IPS DF 4.7 (cell line): ENCODE measurements at regions not wholly inside any gene's neighbourhood (a gene's known extent, or its start where the extent isn't known, plus 50 kb on each side); places are given as distances from the start of the nearest gene placed in this dataset.

ENCODE experiments used
- DNase-seq: peaks from one replicate; pipeline ENCODE4 v3.0.0-alpha.2; 2013; ENCODE audit warnings: low spot score; ENCODE audit errors: extremely low read depth

GRCh38 chr20:10770753-10771152 is 97.0 kb upstream of the JAG1 start:
- DNase-seq, result no peak

GRCh38 chr20:10771435-10772140 is 97.8 kb upstream of the JAG1 start:
- DNase-seq, result no peak

DNA sequence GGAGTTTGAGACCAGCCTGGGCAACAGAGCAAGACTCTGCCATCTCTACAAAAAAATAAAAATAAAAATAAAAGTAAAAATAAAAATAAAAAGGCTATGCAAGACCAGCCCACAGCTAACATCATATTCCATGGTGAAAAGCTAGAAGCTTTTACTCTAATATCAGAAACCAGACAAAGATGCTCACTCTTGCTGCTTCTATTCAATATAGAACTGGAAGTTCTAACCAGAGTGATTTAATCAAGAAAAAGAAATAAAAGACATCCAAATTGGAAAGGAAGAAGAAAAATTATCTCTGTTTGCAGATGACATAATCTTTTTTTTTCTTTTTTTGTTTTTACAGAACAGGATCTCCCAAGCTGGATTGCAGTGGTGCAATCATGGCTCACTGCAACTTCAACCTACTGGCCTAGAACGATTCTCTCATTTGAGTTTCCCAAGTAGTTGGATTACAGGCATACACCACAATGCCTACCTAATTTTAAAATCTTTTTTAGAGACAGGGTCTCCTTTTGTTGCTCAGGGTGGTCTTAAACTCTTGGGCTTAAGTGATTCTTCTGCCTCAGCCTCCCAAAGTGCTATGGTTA is 100.7 kb upstream of the JAG1 start:
- no peak for DNase-seq

DNA sequence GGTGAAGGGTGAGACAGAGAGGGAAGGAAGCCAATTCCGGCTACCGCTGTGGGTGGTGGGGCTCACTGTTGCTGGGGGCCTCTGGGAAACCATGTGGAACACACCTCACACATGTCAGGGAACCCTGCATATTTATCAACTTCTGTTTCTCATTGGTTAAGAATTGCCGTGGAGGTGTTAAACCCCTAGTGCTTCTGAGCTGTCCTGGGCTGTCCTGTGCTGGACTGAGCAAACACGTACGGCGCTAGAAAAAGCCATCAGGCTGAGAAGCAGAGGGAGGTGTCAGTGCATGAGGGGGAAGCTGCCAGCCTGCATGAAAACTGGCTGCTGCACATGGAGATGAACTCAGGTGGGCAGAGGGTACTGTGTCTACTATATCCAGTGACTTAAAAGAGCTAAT is 103.9 kb upstream of the JAG1 start:
- no peak for DNase-seq

GRCh38 chr20:10779911-10780310 is 106.1 kb upstream of the JAG1 start:
- DNase-seq, result no peak

DNA sequence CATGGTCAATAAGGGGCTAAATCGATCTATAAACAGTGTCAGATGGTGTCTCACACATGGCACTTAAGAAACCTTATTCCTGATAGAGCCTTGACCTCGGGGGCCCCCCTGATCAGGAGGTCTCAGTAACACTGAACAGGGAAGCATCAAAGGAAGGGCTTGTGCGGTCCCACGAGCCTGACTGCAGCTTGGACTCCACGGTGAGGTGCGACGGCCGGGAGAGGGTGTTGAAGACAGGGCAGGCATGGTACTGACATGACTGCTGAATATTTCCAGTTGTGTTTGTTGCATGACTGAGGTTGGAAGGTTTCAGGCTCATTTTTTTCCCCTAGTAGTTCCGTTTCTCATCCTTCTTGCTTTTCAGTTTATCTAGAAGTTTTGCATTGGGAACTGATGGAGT is 107.1 kb upstream of the JAG1 start:
- no peak for DNase-seq

DNA sequence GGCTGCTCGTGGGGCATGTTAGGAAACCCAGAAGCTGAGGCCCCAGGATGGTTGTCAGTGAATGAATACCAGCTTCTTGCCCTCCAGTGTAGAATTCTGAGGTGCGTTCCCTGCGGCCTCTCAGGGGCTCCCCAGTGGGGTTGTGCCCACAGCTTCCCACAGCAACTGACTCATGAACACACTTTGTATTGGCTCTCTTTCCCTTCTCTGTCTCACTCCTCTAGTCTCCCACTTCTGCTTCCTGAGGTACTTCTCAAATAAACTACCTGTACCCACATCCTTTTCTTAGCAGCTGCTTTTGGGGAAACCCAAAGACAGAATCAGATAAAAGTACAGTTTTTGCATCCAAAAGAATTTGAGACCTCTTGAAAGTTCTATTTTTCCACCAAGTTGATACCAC is 107.7 kb upstream of the JAG1 start:
- no peak for DNase-seq

DNA sequence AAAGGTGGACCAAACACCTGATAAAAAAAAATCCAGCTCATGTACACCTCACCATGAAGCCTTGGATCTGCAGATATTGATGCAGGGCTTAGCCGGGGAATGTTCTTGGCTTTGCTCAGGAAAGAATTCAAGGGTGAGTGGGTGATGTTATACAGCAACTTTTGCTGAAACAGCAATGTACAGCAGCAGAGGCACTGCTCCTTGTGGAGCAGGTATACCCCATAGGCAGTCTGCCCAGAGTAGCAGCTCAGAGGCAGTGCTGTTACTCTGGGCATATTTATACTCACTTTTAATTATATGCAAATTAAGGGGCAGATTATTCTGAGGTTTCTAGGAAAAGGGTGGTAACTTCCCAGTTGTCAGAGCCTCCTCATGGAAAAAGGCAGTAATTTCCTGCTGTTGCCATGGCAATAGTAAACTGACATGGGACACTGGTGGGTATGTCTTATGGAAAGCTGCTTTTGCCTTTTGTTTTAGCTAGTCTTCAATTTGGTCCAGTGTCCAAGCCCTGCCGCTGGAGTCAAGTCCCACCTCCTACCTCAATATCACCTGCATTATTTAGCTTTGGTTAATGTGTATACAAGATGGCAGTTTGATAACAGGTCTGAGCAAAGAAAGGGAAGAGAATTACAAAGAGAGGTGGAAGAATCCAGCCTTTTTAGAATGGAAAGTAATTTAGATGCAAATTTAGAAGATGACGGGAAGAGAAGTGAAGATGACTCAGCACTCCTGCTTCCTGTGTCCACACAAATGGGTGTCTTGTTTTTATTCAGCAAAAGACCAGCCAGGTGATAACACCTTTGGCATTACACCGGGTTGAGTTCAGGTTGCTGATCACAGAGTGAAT is 110.1 kb upstream of the JAG1 start:
- DNase-seq, result no peak

- no peak for DNase-seq
These were observed 110.9 kb upstream of the JAG1 start for GRCh38 chr20:10784554-10785183.

GRCh38 chr20:10786678-10787077 is 112.9 kb upstream of the JAG1 start:
- no peak for DNase-seq

DNA sequence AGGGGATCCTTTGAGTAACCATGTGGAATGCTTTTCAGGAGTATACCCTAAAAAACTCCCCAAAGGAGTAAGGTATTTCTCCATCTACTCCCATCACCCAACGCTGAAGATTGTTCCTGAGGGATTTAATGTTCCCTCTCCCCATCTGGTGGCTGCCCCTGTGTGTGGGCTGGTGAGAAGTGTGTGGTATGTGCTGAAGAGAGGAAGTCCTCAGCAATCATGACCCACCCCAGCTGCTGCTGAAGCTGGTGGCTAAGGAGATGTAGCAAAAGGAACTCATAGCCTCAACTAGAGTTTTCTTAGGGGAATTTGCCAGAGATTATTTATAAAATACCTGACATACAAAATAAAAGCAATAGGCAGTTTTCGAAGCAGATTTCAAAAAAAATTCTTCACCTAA is 114.3 kb upstream of the JAG1 start:
- DNase-seq, result no peak

GRCh38 chr20:10788877-10789276 is 115.1 kb upstream of the JAG1 start:
- no peak for DNase-seq

- DNase-seq, result no peak
These were observed 115.6 kb upstream of the JAG1 start for GRCh38 chr20:10789386-10789785.

DNA sequence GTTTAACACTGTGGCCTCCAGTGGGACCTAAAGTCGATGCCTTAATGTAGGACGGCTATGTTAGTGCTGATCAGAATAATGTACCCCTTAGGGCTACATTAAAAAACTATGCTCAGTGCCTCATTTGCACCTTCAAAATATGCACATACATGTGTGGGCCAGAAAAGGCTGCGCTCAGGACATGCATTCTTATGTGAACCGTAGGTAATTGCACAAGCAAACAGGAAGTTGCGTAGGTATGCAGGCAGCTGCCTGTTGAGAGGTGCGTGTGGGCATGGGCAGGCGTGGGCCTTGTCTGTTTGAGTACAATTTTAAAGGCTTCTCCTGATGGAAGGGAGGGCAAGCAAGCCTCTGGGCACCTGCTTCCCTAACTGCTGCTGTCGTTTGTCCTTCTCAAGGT is 116.2 kb upstream of the JAG1 start:
- DNase-seq, result no peak

GRCh38 chr20:10792291-10792690 is 118.5 kb upstream of the JAG1 start:
- no peak for DNase-seq

DNA sequence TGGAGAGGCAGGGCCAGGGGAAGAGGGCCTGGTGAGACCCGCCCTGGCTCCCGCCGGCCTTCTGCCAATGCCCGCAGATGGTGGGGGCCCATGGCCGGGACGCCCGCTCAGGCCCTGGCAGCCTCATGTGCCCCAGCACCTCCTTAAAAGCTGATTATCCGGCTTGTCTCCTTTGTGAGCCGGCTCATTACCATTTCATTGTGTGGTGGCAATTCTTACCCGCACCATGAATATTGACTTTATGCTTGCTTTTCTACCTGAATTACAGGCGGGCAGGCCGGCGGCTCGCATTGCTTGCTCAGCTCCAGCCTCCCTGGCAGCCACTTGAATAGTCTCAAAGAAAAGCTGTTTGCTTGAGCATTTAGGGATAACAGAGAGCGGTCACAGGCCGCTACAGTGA is 120.0 kb upstream of the JAG1 start:
- DNase-seq, result no peak

DNA sequence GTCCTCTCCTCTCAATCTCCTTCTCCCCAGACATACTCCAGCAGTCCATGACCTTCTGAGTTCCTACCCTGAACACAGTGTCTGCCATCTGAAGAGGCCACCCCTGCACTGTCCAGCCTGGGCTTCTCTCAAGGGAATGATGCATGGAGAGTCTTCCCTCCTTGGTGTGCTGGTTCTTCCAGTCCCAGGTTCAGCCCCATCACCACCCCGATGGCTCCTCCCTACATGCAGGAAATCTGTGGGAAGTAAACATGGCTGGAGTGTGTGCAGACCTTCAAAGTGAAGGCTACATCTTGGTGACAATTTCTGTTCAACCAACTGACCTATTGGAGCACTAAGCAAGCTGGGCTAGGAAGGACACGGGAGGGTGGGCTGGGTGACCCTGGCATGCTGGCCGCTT is 121.0 kb upstream of the JAG1 start:
- DNase-seq, result no peak

DNA sequence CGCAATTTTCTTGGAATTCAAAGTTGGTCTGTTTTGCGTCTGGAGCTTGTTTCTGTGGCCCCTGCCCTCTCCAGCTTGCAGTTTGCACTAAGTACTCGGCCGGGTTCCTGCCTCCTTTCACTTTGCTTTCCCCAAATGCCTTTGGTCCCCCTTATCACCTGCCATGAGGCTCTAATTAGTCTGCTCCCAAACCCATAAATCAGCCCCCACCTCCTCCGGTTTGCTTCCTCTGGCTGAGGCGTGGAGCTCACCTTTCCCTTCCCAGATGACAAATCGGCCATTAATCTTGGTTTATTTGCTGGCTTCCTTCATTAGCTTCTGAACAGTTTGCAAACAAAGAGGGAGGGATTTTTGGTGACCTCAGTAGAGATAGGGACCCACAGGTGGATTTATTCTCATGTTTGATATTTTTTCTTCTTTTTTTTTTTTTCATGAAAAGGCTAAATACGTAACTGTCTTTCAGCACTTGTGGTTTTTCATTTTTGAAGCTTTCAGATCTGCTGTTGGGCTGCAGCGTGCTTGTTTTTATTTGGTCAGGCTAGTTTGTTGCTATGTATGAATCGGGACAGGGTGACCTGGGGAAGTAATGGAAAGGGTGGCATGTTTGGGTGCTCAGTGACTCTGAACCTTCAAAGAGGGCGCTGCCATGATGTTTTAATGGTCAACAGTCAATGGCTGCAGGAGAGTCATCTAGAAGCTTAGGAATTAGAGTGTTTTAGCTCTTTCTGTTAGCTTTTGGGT is 121.7 kb upstream of the JAG1 start:
- no peak for DNase-seq

- no peak for DNase-seq
These were observed 125.0 kb upstream of the JAG1 start for GRCh38 chr20:10798811-10799210.

- no peak for DNase-seq
These were observed 125.9 kb upstream of the JAG1 start for GRCh38 chr20:10799735-10800134.

- no peak for DNase-seq
These were observed 126.5 kb upstream of the JAG1 start for GRCh38 chr20:10800288-10800687.
